ENCODE measurements at regions not wholly inside any gene's neighbourhood (a gene's known extent, or its start where the extent isn't known, plus 50 kb on each side); places are given as distances from the start of the nearest gene placed in this dataset.

DNA sequence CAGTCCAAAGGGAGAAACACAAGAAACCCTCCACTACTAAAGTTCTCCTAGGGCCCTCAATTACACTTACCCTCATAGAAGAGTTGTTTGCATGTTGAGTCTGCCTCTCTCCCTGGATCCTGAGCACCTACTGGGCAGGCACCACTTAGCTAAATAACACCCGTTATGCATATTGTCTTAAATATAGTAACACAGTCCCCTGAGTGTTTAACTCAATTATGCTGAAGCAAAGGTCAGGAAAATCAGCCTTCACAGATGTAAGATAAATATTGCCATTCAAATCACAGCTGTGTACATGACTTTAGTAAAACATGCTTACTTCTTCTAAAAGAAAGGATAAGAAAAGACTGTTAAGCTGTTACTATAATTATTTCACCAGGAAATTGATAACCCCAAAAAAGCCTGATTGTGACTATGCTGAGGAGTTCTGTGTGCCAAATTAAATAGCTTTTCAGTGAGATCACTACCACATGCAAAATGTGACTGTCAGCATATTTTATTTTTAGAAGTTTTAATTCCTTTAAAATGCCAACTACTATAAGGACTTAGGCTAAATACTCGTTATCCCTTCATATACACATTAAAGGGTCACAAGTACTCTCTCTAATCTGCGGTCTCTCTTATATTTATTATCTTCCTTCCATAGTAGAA lies 733.9 kb upstream of the PHF14 start:
- H3K9me3 ChIP-seq (ENCODE audit: insufficient read depth, low read length, severe bottlenecking) = peaks cover 2% of the 10 kb centered on the region
- ATAC-seq (ENCODE audit: insufficient read depth, low read depth) (no peak), DNase-seq (no peak)
- no peaks in the 10 kb centered on the region for H4K20me1 ChIP-seq (ENCODE audit: insufficient read depth, low read length)
- no peak overlapping the region for H2AFZ ChIP-seq (ENCODE audit: low read depth, low read length)
- no peaks in the 10 kb centered on the region for H3K4me1 ChIP-seq (ENCODE audit: insufficient read depth, low read length)
- no peak overlapping the region for H3K9ac ChIP-seq (ENCODE audit: low read depth, low read length)
- no peak overlapping the region for H3K4me3 ChIP-seq (ENCODE audit: low read depth in 1 of 2, low read length in 2 of 2)
- no peaks in the 10 kb centered on the region for H3K36me3 ChIP-seq (ENCODE audit: insufficient read depth, low read length)
- TF ChIP-seq, protein P1, sequence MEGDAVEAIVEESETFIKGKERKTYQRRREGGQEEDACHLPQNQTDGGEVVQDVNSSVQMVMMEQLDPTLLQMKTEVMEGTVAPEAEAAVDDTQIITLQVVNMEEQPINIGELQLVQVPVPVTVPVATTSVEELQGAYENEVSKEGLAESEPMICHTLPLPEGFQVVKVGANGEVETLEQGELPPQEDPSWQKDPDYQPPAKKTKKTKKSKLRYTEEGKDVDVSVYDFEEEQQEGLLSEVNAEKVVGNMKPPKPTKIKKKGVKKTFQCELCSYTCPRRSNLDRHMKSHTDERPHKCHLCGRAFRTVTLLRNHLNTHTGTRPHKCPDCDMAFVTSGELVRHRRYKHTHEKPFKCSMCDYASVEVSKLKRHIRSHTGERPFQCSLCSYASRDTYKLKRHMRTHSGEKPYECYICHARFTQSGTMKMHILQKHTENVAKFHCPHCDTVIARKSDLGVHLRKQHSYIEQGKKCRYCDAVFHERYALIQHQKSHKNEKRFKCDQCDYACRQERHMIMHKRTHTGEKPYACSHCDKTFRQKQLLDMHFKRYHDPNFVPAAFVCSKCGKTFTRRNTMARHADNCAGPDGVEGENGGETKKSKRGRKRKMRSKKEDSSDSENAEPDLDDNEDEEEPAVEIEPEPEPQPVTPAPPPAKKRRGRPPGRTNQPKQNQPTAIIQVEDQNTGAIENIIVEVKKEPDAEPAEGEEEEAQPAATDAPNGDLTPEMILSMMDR (IDR thresholded peaks at IDR 0.05; ENCODE audit: borderline replicate concordance, extremely low read depth, low read length, poor library complexity, severe bottlenecking) = no peak
- TF ChIP-seq EZH2 (IDR thresholded peaks at IDR 0.05; ENCODE audit: borderline replicate concordance, low read depth, low read length, severe bottlenecking) = no peak
- H3K27me3 ChIP-seq (ENCODE audit: insufficient read depth, low read length, poor library complexity) = no peaks in the 10 kb centered on the region
- no peak overlapping the region for H3K4me2 ChIP-seq (ENCODE audit: insufficient read depth, low read length)
- no peak overlapping the region for H3K27ac ChIP-seq (ENCODE audit: low read length)
- H3K79me2 ChIP-seq (ENCODE audit: insufficient read depth, low read length) = no peaks in the 10 kb centered on the region

DNA sequence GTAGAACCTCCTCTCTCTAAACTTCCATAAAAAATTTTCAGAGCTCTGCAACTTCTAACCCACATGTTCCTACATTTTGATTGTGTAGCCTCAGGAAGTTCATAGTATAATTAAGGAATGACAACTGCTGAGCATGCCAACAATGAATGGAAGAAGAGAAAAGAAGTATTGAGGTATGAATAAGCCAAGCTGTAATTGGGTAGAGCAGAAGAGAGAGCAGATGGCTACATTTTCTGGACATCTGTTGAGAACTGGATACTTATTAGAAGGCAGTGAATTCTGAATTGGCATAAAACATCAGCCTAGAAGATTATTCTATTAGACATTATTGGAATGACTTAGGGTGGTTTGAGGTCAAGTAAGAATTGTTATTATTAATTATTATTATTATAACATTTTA lies 728.3 kb upstream of the PHF14 start:
- Histone ChIP-seq H2AFZ (ENCODE audit: low read depth, low read length) (no peak overlapping the region), H3K27me3 (ENCODE audit: insufficient read depth, low read length, poor library complexity) (no peaks in the 10 kb centered on the region), H3K4me2 (ENCODE audit: insufficient read depth, low read length) (no peak overlapping the region), H3K27ac (ENCODE audit: low read length) (no peak overlapping the region), H3K79me2 (ENCODE audit: insufficient read depth, low read length) (no peaks in the 10 kb centered on the region), H4K20me1 (ENCODE audit: insufficient read depth, low read length) (no peaks in the 10 kb centered on the region), H3K36me3 (ENCODE audit: insufficient read depth, low read length) (no peaks in the 10 kb centered on the region), H3K4me1 (ENCODE audit: insufficient read depth, low read length) (no peaks in the 10 kb centered on the region), H3K9me3 (ENCODE audit: insufficient read depth, low read length, severe bottlenecking) (peaks cover 2% of the 10 kb centered on the region), H3K9ac (ENCODE audit: low read depth, low read length) (no peak overlapping the region), H3K4me3 (ENCODE audit: low read depth in 1 of 2, low read length in 2 of 2) (no peak overlapping the region)
- TF ChIP-seq, protein P1 (IDR thresholded peaks at IDR 0.05; ENCODE audit: borderline replicate concordance, extremely low read depth, low read length, poor library complexity, severe bottlenecking) = no peak
- TF ChIP-seq EZH2 (IDR thresholded peaks at IDR 0.05; ENCODE audit: borderline replicate concordance, low read depth, low read length, severe bottlenecking) = no peak
- no peak for DNase-seq
- no peak for ATAC-seq (ENCODE audit: insufficient read depth, low read depth)

DNA sequence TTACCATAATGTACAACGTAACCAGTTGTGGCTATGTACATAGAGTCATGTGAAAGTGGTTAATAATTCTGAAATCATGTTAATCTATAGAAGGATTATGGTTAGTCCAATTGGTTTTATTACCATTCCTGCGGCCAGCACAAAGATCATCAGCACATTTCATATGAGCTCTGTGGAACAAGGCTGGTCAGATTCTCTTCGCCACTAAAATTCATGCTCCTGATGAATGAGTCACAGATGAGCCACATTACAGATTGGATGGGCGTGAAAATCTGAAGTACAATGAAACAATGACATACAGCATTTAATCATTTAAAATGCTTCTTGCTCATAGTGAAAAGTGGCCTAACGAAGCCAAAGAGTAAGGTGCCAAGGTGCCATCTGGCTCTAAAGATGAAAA lies 716.2 kb upstream of the PHF14 start:
- Histone ChIP-seq H3K27ac (ENCODE audit: low read length) (no peak overlapping the region), H3K9ac (ENCODE audit: low read depth, low read length) (no peak overlapping the region), H3K4me2 (ENCODE audit: insufficient read depth, low read length) (no peak overlapping the region), H3K4me1 (ENCODE audit: insufficient read depth, low read length) (no peaks in the 10 kb centered on the region), H3K9me3 (ENCODE audit: insufficient read depth, low read length, severe bottlenecking) (no peaks in the 10 kb centered on the region), H4K20me1 (ENCODE audit: insufficient read depth, low read length) (no peaks in the 10 kb centered on the region), H3K36me3 (ENCODE audit: insufficient read depth, low read length) (no peaks in the 10 kb centered on the region), H2AFZ (ENCODE audit: low read depth, low read length) (no peak overlapping the region), H3K4me3 (ENCODE audit: low read depth in 1 of 2, low read length in 2 of 2) (no peak overlapping the region), H3K27me3 (ENCODE audit: insufficient read depth, low read length, poor library complexity) (no peaks in the 10 kb centered on the region), H3K79me2 (ENCODE audit: insufficient read depth, low read length) (no peaks in the 10 kb centered on the region)
- TF ChIP-seq, protein P1 (IDR thresholded peaks at IDR 0.05; ENCODE audit: borderline replicate concordance, extremely low read depth, low read length, poor library complexity, severe bottlenecking) = no peak
- no peak for DNase-seq
- ATAC-seq (ENCODE audit: insufficient read depth, low read depth) = no peak

DNA sequence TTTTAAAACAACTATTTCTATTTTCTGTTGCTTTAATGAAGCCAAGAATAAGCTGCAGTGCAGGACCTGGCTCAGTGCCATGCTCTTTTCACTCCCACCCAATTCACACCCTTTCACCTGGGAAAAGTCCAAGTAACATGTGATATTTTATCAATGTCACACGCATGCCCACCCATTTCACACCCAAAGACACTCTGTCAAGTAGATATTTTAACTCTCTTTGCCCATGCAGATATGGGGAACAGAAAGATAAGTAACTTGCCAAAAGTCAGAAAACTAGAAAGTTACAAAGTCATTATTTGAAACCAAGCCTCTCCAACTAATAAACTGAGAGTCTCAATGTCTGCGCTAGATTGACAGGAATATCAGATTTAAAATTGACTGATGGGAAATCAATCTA lies 706.7 kb upstream of the PHF14 start:
- DNase-seq (no peak), ATAC-seq (ENCODE audit: insufficient read depth, low read depth) (no peak)
- Histone ChIP-seq H2AFZ (ENCODE audit: low read depth, low read length) (no peak overlapping the region), H3K27ac (ENCODE audit: low read length) (no peak overlapping the region), H4K20me1 (ENCODE audit: insufficient read depth, low read length) (no peaks in the 10 kb centered on the region), H3K36me3 (ENCODE audit: insufficient read depth, low read length) (no peaks in the 10 kb centered on the region), H3K9me3 (ENCODE audit: insufficient read depth, low read length, severe bottlenecking) (no peaks in the 10 kb centered on the region), H3K9ac (ENCODE audit: low read depth, low read length) (no peak overlapping the region), H3K4me3 (ENCODE audit: low read depth in 1 of 2, low read length in 2 of 2) (no peak overlapping the region), H3K79me2 (ENCODE audit: insufficient read depth, low read length) (no peaks in the 10 kb centered on the region), H3K27me3 (ENCODE audit: insufficient read depth, low read length, poor library complexity) (no peaks in the 10 kb centered on the region), H3K4me1 (ENCODE audit: insufficient read depth, low read length) (no peaks in the 10 kb centered on the region), H3K4me2 (ENCODE audit: insufficient read depth, low read length) (no peak overlapping the region)
- no peak for TF ChIP-seq EZH2 (IDR thresholded peaks at IDR 0.05; ENCODE audit: borderline replicate concordance, low read depth, low read length, severe bottlenecking)
- TF ChIP-seq, protein P1 (IDR thresholded peaks at IDR 0.05; ENCODE audit: borderline replicate concordance, extremely low read depth, low read length, poor library complexity, severe bottlenecking) = no peak
